Hematopoietic multipotent progenitor cell treated with erythropoietin and hydrocortisone succinate and interleukin-3 and kit ligand, for 17 days (in vitro differentiated cells): ENCODE measurements at regions not wholly inside any gene's neighbourhood (a gene's known extent, or its start where the extent isn't known, plus 50 kb on each side); places are given as distances from the start of the nearest gene placed in this dataset.

Experiments used
- DNase-seq: peaks from one replicate; pipeline ENCODE4 v3.0.0-alpha.2; 2015; ENCODE audit warnings: low spot score

DNA sequence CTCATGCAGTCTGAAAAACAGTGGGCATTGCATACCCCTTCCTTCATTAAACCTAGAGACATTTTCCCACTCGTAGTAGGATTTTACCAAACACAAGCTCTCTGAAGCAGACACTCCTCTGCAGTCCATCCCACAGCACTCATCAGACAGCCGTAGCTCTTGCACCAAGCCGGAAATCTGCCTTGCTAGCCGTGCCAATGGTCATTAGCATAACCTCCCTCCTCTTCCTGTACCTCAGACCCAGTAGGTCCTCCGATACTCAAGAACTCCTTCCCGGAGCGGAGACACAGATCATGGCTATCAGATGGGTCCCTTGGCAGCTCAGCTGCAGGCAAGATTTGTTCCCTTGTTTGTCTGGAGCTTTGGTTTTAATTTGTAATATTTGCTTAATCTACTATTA lies 483.1 kb upstream of the PSMD7 start:
- no peak for DNase-seq

DNA sequence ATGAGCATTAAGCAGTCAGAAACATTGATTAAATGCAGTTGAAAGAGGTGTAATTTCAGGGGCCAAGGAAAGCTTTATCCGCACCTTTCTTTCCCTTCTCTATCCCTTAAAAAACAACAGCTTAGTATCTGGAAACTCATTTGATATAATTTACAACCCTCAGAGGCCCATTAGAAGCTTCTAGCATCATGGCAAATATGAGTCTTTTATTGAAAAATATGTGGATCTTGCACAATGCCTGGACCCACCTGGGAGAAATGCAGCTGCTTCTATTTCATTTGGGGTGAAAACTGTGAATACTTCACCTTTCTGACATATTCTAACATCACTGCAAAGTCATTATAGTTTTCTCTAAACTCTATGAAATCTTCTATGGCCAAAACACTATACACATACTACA lies 492.2 kb upstream of the PSMD7 start:
- DNase-seq, result no peak

DNA sequence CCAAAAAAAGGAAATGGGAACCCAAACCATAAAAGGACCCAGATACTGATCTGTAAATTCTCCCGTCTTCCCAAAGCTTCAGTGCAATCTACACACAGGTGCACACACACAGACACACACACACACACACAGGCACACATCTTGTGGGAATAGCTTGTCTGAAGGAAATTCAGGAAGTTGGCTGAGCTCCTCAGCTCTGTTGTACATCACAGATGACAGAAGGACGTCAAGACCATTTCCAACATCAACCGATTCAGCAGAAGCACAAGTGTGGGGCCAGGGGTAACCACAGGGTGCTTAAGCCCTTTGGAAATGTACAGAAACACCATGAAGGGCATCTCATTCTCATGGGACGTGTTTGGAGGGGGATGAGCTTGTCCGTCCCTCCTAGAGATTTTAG lies 498.1 kb upstream of the PSMD7 start:
- DNase-seq, result no peak

DNA sequence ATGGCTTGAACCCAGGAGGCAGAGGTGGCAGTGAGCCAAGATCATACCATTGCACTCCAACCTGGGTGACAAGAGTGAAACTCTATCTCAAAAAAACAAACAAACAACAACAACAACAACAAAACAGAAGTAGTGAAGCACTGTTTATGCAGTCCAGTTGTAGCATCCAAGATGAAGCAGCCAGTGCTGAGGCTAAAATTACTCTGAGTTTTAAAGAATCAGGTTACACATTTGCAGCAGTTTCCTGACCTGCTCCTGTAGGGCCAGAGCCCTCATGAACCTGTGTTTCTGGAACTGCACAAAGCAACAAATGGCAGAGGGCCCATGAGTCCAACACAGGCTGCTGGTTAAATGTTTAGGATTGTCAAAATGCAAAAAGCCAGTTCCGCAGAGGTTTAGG lies 499.5 kb upstream of the PSMD7 start:
- no peak for DNase-seq

DNA sequence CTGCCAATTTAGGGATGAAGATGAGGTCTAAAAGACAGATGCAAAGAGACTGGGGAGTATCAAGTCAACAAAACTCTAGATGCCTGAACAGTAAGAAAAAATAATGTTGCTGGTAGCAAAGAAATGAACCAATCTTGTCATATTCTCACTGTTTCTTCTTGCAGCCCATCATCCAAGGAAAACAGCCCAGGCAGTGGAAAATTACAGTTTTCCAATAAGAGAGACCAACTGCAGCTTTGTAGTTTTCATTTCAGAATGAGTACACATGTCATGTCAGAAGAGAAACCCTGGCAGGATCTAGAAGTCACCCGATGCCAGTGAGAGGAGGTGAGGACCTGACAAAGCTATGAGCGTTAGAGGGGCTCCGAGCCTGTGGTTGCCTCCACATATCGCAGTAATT lies 500.4 kb upstream of the PSMD7 start:
- DNase-seq, result no peak

DNA sequence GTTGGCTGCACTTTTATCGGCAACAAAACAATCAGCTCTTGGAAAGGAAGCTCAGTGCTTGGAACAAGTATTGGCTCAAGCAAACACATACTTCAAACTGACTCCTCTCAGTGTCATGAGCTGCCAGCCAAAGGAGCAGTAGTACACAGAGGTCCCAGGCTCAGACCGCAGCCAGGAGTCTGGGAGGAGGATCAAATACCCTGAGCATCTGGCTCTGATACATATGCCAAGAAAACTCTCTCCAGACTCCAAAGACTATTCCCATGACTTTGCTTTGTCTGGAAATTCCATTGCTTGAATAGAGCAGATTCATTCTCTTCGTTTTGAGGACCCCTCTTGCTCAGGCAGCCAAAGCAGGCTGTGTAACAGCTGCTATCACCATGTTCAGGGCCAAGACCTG lies 501.6 kb upstream of the PSMD7 start:
- DNase-seq, result no peak

DNA sequence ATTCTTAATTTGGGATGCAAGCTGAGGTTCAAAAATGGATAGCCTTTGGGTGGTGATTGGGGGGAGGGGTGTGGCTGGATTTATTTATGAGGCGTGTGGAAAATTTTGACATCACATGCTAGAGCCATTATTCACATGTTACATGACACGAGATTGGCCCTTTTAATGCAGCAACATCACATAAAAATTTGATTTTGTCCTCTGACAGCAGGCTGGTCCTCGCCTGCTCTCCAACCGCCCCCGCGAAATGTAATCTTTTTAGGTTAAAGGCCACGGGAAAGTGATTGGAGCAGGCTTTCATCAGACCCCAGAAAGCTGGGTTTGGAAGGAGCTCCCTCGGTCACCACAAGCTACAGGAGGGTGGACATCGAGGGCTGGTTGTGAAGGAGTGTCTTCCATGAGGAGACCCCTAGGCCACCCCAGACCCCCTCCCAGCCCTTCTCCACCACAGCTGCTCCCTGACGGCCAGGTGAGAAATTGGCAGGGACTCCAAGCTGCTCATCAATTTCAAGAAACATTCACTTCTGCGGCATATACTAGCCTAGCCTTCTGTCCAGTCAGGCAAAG lies 502.7 kb upstream of the PSMD7 start:
- DNase-seq, result no peak

DNA sequence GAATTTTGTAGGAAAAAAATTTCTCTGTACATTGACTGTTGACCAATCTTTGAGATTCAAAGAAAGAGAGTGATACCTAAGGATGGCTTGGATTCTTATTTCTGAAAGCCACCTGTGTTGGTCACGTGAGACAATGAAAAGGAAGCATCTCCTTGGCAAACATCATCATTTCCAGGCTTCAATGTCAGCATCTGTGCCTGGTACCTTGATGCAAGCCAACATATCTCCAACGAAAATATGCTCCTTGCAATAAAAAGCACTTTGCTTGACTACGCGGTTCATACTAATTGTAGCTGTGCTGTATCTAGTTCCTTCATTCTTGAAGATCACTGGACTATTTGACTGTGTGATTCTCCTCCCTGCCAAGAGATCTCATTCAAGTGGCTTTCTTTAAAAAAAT lies 503.4 kb upstream of the PSMD7 start:
- DNase-seq, result no peak

DNA sequence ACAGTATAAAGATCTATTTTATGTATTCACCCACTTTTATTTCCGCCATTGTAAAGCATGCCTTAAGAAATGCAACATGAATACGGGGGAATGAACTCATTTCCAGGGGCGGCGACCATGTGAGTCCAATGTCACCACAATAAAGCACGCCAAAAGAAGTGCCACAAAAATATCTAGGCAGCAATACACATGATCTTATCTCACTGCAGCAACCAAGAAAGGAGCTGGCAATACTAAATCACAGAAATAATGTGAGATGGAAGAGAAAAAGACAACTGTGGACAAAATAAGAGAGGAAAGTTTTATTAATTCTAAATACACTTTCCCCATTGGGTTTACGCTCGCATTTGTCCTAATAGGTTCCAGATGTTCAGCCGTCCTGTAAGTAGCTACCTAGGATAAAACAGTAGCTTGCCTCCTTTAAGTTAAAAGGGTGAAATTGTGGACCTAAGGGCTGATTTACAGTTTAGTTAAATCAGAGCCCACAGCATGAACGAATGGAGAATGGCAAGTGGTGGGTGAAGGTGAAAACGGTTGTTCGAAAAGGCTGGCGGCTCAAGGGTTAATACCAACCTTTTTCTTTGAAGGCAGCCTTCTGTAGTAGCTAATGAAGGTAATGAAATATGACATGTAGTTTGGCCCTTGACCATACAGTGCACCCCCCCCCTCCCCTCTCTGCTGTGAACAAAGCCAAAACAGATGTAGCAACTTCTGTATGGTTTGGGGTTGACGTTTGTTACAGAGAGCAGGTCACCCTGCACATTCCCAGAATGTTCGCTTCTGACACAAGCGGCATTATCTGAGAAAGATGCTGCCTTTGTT lies 504.2 kb upstream of the PSMD7 start:
- no peak for DNase-seq

DNA sequence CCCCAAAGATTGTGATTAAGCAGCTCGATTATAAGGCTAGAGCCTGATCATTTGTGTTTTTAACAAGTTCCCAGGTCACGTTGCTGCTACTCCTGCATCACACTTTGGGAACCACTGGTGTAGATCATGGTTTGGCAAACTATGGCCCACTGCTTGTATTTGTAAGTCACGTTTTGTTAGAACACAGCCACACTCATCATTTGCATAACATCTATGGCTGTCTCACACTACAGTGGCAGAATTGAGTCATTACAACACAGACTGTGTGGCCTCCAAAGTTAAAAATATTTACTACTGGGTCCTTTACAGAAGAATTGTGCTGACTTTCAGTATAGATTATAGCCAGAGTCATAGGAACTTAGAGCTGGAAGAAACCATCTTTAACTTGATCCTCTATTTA lies 515.3 kb upstream of the PSMD7 start:
- DNase-seq, result no peak

DNA sequence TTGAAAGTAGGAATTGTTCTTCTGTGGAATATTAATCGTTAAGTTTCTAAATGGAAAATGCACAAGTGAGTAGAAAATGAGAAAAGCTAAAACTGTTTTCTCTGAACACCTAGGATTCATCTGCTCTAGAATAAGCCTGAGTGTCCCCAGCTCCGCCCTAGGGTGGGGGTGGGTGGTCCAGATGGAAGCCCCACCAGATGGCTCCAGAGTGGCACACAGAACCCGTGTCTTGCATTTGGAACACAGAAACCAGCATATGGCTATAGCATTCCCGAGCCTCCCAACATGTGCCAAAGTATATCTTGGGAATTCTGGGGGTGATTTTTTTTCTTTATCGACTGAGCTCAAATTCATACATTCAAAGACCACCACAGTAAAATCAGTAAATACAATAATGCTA lies 517.7 kb upstream of the PSMD7 start:
- no peak for DNase-seq

DNA sequence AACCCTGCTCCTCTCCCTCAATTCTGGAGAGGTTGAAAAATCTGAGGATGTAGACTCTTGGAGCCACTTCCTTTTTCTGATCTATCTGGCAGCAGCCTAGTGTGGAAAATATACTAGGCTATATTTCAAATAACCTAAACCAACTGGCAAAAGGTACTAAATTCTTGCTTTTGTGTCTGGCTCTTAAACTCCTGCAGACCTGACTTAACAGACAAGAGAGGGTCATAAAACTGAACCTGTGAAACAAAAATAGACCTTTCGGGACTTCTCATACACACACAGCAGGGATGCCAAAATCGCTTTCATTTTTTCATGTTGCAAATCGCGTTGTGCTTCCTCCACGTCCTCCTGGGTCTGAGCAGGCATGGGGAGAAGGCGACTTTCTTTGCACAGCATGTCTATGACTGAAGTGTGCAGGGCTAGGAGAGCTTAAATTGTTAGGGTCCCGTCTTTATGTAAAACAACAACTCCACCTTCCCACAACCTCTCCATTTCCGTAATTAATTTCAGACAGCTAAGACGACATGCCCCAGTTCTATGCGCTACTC lies 520.7 kb upstream of the PSMD7 start:
- no peak for DNase-seq

DNA sequence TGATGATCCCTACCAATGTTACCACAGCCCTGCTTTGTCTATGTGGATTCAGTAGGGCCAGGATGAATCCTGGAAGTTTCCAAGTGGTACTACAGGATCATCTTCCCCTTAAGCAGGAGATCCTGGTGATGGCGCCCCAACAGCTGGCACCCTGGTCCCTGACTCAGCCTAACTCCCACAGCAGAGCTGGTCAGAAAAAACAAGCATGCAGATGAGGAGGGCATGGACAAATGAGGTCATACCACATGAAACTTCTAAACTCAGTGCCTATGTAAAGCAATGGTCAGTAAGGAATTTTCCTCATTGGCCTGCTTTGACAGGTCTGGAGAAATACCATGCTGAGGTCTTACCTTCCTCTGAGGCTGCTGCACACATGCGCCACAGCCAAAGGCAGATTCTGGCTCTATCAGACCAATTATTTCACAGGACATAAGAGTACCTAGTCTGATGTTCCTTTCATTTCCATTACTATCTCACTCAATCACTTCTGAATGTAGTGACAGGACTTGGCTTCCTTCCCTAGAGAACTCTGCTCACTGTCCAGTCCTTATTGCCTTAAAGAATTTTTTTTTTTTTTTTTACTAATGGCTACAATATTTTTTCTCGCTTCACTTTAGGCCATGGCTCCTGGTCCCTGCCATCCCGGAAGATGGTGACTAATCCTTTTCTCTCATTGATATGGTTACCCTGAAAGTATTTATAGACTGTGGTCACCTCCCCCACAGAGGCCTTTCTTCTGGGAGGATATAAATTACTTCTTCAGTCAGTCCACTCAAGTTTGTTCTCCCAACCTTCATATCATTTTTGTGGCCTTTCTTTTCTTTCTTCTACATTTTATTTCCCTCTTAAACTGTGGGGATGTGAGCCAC lies 525.2 kb upstream of the PSMD7 start:
- DNase-seq, result no peak

DNA sequence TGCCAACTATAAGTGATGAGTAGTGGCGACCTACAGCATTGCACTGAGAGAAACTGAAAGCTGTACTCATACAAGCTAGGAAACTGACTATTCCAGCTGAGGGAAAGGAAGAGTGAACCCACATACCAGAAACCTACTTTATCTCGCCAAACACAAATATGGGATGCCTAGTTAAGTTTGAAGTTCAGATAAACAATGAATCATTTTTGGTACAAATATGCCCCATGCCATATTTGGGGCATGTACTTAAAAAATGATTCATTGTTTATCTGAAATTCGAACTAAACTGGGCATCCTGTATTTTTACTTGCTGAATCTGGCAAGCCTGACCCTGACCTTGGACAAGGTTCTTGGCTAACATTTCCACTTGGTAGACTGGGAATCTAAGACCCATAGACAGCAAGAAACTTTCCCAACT lies 527.8 kb upstream of the PSMD7 start:
- DNase-seq, result no peak

DNA sequence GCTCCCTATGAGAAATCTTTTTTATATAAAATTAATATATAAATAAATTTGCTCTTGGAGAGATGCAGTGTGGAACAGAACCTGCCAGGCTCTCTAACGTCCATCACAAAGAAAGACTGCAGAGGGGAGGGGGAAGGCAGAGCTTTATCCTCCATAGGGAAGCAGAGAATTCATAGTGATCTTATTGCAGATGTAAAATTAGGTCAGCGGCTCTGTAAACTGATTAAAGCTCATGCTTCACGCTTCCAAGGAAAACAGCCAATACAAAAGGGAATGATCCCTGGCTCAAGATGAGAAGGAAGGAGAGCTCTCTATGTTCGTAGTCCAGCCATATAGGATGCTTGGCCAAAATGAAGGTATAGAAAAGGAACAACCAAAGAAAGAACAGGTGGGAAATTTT lies 532.3 kb upstream of the PSMD7 start:
- no peak for DNase-seq

DNA sequence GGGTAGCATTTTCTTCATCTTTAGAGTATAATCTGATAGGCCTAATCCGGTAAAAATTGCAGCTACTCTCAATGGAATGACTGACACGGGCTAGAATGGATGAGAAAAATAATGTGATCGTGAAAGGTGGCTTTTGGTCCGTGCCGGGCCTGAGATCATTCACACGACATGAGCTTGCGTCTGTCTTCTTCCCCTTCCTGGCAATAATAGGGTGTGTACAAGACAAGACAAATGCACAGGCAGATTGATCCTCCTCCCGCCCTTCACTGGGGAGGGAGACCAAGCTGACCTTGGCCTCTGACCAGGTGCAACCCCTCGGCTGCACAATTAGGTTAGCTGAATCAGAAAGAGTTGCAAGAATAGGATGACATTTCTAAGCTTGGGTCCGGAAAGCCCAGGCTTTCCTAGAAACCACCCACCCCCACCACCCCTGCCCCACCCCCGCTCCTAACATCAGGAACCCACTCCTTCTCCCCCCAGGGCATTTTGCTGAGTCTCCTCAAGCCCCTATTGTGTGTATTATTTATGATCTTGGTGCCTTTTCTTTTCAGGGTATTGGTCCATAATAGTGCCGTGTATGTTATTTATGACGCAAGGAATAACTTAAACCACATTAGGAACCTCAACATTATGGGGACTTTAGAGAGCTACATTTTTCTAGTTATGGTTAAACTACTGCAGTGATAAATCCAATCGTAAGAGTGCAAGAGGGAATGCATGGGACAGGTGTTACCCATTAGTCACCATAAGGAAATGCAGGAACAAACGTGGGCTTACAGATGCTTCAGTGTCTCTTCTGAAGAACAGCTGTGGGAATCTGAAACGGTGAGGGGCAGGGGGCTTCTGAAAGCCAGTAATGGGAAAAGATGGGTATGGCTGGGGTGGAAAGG lies 540.1 kb upstream of the PSMD7 start:
- DNase-seq, result no peak

DNA sequence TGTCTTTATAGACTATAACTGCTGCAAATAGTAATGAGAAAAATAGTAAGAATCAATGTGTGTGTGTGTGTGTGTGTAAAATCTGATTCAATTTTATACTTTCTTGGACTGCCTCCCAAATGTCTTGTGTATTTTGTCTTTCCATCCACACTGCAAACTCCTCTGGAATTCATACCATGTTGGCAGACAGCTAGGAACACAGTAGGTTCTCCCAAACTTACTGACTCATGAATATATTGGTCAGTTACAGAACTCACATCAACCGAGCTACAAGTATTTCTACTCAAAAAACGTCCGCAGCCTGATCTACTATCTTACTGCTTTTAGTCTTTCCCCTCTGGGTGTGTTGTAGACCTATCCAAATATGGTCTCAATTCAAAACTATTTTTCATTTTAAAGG lies 542.7 kb upstream of the PSMD7 start:
- DNase-seq, result no peak

DNA sequence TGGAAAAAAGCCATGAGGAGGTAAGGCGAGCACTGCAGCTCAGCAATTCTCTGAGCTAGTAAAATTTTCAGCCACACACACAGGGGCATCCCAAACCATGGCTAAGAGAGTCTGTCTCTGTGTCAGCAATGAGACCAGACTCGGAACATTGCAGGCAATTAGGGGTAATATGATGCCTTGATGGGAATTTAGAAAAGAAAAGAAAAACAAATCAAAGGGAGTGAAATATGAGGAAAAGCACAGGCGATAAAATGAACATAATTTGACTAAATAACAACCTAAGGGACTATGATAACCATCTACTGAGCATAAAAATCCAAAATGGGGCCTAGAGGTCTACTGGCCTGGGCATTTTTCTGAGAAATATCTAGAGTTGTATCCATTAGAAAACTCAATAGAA lies 546.0 kb upstream of the PSMD7 start:
- DNase-seq, result no peak

DNA sequence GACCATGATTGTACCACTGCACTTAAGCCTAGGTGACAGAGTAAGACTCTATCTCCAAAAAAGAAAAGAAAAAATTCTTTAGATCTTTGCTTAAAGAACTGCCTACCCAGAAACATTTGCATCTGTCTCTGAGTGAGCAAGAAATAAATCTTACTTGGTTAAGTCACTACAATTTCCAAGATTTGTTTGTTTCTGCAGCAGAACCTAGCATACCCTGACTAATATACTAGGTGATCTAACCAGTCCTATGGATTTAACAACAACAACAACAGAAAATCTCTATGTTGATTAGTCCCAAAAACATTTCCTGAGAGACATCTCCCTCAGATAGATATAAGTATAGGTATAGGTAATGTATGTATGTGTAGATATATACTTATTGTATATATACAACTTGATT lies 549.3 kb upstream of the PSMD7 start:
- DNase-seq, result no peak

DNA sequence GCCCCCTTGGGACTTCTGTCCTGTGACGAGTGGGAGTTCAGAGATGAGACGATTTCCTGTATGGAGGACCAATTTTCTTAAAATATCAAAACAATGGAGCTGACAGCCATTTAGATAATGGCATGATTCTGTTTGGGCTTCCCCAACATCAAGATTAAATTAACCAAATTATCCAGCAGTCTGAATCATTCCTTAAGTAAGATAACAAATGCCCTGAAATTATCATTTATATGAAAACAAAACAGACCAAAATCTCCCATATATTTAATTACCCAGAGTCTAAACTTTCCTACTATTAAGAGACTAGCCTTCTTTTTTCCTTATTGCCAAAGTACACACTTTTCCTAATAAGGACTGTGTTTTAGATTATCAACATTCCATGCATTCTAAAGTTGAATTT lies 550.1 kb upstream of the PSMD7 start:
- DNase-seq, result no peak

DNA sequence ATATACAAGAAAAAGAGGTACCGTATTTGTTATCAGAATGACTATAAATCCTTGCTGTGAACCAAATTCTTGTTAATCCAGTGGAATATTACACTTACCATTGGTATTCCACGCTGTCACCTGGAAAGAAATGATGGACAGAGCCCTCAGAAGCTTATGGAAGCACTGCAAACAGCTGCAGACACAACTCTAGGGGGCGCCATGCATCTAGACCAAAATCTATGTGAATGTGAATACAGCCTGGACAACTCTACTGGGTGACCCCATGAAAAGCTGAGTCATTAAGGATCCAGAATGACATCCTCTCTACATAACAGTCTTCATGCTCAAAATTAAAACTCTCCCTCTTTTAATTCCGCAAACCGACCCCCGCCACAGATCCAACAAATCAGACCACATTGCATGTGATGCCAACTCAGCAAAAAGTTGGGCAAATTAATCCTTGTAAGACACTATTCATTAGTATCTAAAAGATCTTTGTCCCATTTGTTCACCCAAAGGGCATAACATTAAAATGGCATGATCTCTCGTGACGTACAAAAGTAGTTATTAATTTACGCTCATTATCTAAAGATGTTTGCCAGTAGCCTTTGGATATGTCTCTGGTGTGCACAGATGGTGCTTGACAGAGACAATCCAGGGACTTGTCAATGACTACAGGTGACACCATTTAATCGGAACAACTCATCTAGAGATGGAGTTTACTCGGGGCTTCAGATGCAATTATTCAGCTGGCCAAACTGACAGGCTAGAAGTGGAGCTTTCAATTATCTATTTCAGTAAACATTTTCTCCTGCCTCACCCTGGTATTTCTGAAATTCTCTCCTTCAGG lies 552.7 kb upstream of the PSMD7 start:
- no peak for DNase-seq
